Stimulated activated CD4-positive, alpha-beta T cell treated with anti-CD3 and anti-CD28 coated beads, TNF-alpha, amount 100 ng/mL, for 48 hours (primary cell): ENCODE measurements at regions not wholly inside any gene's neighbourhood (a gene's known extent, or its start where the extent isn't known, plus 50 kb on each side); places are given as distances from the start of the nearest gene placed in this dataset.
A peak's percentile ranks its signal among the peaks of the same experiment; 100 is the strongest.

Source experiments
- DNase-seq, 3 donors: peaks; one replicate each; pipeline ENCODE4 v3.0.0-alpha.2; 2020; ENCODE audit warnings: low read depth in 3 of 3

DNA sequence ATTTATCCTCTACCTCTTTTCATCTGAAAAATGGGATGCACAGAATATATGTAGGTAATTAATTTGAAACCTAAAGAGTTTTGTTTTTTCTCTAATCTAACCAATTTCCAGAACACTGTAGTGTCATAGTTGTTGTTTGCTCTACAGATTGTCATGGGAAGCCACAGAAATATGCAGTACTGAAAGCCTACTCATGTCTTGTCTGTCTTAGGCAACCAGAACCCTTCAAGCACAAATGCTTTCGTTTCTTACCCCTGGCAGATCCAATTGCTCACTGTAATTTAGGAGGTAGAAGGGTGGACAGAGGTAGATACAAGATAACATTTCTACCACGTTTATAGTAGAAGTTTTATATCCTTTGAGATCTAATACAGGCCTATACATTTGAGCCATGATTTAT is 330.2 kb upstream of the NOVA1 start:
- DNase-seq, result no peak

GRCh38 chr14:26929361-26929760 is 331.5 kb upstream of the NOVA1 start:
- DNase-seq, result no peak

DNA sequence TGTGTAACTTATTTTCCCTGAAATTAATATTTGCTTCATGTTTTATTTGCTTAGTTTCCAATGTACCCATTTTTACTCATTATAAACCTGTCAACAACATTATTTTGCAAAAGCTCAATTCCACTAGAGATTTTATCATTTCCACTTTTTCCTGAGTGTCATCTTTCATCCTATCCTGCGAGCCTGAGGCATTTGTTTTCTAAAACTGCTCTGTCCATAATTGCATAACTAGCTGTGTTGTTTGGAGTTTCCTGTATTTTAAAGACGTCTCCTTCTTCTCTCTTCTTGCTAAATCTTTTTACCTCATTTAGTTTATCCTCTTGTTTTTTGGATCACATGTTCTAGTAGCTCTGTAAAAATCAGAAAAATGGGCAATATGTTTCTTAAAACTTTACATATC is 332.7 kb upstream of the NOVA1 start:
- DNase-seq, result no peak

DNA sequence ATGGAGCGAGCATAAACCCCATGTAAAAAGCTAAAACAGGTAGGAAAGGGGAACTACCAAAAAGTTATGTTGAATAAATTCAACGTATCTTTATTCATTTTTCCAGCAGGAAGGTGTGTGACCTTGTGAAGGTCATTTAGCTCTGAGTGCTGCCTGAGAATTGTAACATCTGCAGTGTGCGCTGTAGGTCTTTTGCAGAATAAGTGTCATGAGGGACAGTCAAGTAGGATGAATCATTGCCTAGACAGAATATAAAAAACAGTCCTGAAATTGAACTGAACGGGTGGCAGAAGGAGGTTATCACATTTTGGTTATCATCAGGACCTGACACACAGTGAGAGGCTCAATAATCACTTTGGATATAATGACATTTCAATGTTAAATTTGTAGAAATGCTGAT is 334.8 kb upstream of the NOVA1 start:
- no peak for DNase-seq

GRCh38 chr14:26933431-26933830 is 335.6 kb upstream of the NOVA1 start:
- no peak for DNase-seq

DNA sequence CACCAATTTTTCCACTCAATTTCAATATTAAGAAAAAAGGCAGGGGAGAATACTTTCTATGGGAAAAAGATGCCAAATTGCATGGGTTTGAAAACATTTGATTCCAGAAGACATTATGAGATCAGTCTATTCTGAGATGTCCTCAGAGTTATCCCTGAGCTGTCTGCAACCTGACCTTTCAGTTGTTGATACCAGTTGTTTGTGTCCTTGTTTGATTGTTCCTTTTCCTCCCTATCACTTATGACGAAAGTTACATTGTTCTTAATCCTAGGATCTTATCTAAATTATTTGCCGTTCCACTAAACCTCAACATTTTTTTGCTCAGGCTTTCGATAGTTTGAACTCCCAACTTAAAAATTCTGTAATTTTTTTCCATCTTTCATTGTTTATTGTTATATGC is 336.3 kb upstream of the NOVA1 start:
- no peak for DNase-seq

DNA sequence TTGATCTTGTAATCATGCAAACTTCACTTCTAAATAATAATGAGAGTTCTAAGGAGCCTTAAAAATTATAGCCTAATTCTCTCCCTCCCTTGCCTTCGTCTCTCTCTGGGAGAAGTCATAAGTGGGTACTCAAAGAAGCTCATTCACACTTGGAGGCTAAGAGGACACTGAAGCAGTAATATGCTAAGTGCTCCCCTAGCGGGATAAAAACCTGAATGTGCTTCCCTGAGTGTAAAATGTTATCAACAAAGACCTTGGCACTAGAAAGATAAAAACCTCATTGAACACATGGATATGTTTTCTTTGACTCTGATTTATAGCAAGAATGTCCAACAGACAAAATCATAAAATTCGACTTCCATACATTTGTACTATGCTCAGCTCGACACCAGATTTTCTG is 337.9 kb upstream of the NOVA1 start:
- no peak for DNase-seq

- no peak for DNase-seq
Measured at GRCh38 chr14:26938054-26938453, 340.2 kb upstream of the NOVA1 start.

DNA sequence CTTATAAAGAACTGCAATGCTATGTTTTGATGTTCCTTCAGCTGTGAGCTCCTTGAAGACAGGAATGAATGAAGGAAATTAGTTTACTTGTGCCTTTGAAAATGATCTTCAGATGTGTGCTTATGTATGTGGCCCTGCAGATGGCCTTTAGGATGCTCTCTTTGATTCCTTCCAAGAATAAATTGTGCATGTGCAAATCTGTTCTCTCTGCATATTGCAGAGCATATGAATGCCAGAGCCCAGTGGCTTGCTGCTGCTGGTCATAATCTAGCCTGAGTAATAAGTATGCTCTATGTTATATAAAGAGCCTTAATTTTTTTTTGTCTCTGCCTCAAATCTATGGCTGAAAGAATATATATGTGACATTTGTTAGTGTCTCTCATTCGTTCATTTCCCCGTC is 341.9 kb upstream of the NOVA1 start:
- no peak for DNase-seq

DNA sequence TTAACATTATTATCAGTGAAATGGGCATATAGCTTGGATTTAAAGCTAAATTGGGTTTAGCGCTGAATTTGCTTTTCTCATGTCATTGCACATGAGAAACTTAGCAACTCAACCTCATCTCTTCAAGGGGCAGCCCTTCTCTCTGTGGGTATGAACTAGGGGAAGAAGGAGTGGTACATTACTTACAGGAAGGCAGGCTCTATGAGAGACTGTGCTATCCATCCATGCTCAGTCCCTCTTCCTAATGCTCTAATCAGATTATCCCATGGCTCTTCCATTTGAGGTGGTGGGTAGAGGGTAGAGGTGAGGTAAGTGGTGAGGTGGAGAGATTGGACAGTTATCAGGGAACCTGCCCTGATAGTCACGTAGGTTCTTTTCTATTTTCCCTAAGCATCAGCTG is 343.7 kb upstream of the NOVA1 start:
- DNase-seq, result no peak

GRCh38 chr14:26947265-26947664 is 349.4 kb upstream of the NOVA1 start:
- no peak for DNase-seq

GRCh38 chr14:26959437-26959836 is 361.6 kb upstream of the NOVA1 start:
- DNase-seq, result no peak

DNA sequence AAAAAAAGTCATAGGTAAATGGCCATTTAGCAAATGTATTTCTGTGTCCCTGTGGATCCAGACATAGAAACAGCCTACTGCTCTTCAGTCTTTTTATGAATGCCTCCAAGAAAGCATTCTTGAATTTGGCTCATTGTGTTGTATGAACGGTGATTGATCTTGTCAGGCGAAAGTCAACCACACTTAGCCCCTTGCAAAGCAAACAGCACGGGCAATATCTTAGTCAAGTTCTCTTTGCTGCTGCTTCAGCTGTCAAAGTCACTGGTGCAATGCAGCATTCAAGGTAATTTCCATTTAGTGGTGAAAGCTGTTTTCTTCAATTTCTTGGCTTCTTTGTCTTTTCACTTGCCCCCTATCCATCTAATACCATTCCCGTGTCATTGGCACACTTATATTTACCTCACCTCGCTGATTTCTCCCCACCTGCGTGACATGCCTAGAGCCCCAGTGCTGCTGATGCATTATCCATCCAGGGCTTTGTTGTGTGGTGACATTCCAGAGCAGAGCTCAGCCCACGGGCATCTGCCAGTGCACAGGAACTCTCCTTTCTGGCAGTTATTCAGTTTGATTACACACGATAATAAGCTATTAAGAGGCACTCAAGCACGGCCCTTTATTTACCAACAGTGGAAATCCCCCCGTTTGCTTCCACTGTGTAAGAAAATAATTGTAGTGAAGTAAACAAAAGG is 362.3 kb upstream of the NOVA1 start:
- no peak for DNase-seq

GRCh38 chr14:26963711-26964110 is 365.9 kb upstream of the NOVA1 start:
- DNase-seq, result no peak

DNA sequence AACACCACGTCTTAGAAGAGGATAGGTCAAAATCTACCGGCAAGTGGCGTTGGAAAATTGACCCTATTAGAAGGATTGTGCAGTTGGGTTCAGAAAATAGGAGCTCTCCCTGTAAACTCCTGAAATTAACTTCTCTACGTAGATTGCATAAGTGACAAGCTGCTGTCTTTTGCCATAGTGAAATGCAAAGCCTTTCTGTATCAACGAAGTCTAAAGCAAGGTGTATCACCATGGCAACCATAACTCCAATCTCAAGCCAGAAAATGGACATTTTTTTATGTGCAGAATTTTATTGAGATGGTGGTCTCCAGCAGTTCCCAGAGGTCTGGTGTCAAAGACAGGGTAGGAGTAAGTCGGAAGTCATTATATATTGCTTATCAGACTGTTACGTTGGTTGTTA is 367.7 kb upstream of the NOVA1 start:
- no peak for DNase-seq

DNA sequence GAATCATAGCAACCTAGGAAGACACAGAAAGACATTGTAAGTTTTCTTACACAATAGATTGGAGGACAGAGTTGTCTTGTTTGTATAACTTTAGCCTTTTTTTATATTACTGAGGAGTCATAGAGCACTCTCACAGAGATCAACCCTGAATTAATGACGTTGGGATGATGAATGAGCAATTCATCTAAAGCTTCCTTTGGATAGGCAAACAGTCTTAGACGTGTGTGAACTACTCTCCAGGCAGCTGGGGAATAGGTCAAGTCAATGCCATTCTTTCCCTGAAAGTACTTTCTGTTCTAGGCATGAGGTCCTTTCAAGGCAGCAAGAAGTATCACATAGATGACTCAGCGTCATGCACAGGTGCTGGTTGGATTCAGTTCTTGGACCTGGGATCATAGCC is 369.1 kb upstream of the NOVA1 start:
- DNase-seq, result no peak

DNA sequence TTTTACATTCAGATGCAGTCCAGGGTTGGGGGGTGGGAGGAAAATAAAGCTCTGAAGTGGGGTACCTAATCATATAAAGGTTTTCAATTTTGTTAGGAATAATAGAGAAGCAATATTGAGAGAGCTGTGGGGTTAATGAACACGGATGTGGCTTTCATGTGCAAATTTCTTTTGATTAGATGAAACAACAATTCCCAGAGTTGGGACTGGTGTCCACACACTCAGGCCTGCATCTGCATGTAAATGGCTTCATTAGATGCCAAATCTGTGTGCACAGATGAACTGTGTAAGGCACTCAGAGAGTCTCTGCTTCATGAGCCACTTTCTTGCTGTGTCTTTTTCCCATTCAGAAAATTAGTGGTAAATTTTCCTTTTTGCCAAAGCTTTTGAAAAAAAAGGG is 377.1 kb upstream of the NOVA1 start:
- DNase-seq, result no peak

- no peak for DNase-seq
Measured at GRCh38 chr14:26982071-26982470, 384.2 kb upstream of the NOVA1 start.

GRCh38 chr14:26984311-26985177 is 386.7 kb upstream of the NOVA1 start:
- peak in 1 of 3 donors; percentile 12 for DNase-seq

DNA sequence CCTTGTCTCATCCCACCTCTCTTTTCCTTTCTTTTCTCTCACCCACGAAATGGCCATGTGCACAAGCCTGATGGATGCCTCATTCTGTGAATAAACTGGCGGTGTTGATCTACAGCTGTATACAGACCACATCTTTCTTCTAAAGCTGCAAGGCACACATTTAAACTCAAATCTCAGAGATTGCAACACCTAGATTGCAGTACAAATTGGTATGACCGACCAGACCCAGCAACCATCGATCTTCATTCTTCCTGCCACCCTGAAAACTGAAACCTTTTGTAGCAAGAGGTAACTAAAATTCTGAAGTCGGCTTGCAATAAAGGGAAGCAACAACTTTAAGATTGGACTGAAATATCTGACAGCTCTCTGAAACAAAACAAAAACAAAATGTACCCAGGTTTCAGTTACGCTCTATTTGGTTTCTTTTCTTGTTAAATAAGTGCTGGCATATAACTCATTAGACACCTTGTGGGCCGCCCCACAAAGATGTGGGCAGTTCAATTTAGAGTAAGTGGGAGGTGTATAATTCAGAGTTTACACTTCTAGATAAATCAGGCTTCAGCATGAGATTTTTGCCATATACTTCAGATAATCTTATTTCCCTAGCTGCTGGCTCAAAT is 390.0 kb upstream of the NOVA1 start:
- DNase-seq, result no peak

DNA sequence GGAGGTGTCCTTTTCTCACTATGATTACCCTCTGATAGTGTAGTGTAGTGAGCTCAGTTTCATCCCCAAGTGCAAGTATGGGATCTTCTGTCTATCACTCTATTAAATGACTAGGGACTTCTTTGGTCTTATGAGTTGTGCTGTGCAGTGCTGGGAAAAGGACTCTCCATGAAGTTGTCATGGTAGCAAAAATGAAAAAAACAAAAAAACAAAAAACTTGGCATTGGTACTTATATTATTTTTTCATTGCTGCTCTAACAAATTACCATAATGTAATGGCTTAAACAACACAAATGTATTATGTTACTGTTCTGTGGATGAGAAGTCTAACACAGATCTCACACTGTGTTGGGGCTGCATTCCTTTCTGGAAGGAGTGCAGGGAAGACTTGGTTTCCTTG is 393.1 kb upstream of the NOVA1 start:
- DNase-seq, result no peak

DNA sequence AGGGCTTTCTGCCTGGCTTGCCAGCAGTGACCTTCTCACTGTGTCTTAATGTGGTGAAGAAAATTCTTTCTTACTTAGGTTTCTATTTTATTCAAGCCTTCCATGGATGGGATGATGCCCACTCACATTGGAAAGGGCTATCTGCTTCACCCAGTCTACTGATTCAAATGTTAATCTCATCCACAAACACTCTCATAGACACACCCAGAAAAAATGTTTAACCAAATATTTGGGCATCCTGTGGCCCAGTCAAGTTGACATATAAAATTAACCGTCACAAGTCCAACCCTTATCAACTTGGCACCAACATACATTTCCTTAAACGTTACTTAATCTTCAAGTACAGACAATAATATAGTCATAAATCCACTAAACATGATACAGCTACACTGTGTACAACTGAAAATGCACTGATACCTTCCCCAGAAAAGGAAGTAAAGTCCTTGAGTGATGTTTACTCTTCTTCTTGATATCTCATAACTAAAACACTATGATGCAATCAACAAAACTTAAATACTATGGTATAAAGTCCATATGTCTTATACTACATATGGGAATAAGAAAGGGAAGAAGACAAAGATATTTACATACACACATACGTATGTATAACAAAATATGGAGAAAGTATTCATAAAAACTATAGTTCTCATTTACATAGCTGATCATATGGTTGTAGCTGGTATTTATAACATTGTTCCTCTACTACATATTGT is 394.7 kb upstream of the NOVA1 start:
- no peak for DNase-seq
